Endothelial cell of umbilical vein (primary cell): ENCODE measurements at regions not wholly inside any gene's neighbourhood (a gene's known extent, or its start where the extent isn't known, plus 50 kb on each side); places are given as distances from the start of the nearest gene placed in this dataset.
"Not testable (repeated sequence)": the region's sequence is repeated elsewhere in the genome, so short reads cannot be mapped to it uniquely, and the experiment has no call there.

ENCODE experiments used
- BruUV-seq: library from RNA; stranded (reverse); fragments of 400-500 nt; replicated peaks from 2 replicates; lab custom pipeline; 2021; lab: Mats Ljungman, UMichigan
- CTCF ChIA-PET: fragments of 300-600, 350-600 bp; sonication (Branson Sonifier 250); formaldehyde crosslinking; loops from one replicate; lab custom pipeline; 2021; ENCODE audit warnings: antibody characterized with exemption, inconsistent platforms; lab: Charles Lee
- POLR2A ChIA-PET: fragments of 300-600, 350-600 bp; sonication (Branson Sonifier 250); formaldehyde crosslinking; loops from one replicate; lab custom pipeline; 2021; ENCODE audit warnings: antibody characterized with exemption, inconsistent platforms; lab: Charles Lee
- DNase-seq: peaks from one replicate; pipeline ENCODE4 v3.0.0-alpha.2; 2011; ENCODE audit warnings: low read depth, low spot score
- FAIRE-seq: peaks from 2 replicates; lab custom pipeline; 2011; peaks lifted over from hg19 to GRCh38; lab: Jason Lieb, UNC
- H2AFZ ChIP-seq: 2 replicates; pipeline ENCODE4 v1.6.0; 2012; ENCODE audit warnings: low read depth, low read length, control low read depth, inconsistent platforms
- H3K27ac ChIP-seq: 2 replicates; pipeline ENCODE4 v1.5.1; 2011; ENCODE audit warnings: low read depth, mild to moderate bottlenecking, control low read depth, low read length, moderate library complexity; ENCODE audit not compliant: insufficient read depth
- H3K27me3 ChIP-seq, 2 experiments: 2 replicates each; pipeline versions ENCODE4 v1.6.0 to v1.6.1; 2011; ENCODE audit warnings: low read length in 2 of 2, mixed read lengths in 1 of 2; ENCODE audit not compliant: control insufficient read depth in 2 of 2, insufficient read depth in 2 of 2
- H3K36me3 ChIP-seq, 2 experiments: 2 replicates in 1 of 2; 3 replicates in 1 of 2; pipeline ENCODE4 v1.5.1; 2011; ENCODE audit warnings: low read length in 2 of 2, mild to moderate bottlenecking in 1 of 2, moderate library complexity in 1 of 2; ENCODE audit not compliant: control insufficient read depth in 2 of 2, insufficient read depth in 2 of 2; ENCODE audit errors: extremely low read depth in 1 of 2
- H3K4me1 ChIP-seq: 3 replicates; pipeline ENCODE4 v1.5.1; 2011; ENCODE audit warnings: mild to moderate bottlenecking, low read length; ENCODE audit not compliant: control insufficient read depth, insufficient read depth; ENCODE audit errors: extremely low read depth
- H3K4me2 ChIP-seq: 2 replicates; pipeline ENCODE4 v1.6.1; 2011; ENCODE audit warnings: low read length, control low read depth, mixed read lengths; ENCODE audit not compliant: insufficient read depth
- H3K4me3 ChIP-seq, 3 experiments: fragments of 200-600 bp in 1 of 3; sonication (generic), shearing (Covaris generic) in 1 of 3; replicated peaks in 1 of 3; 2 replicates each; pipeline ENCODE4 v1.5.1; 2011 to 2016; ENCODE audit warnings: control low read depth in 3 of 3, low read length in 3 of 3, mild to moderate bottlenecking in 2 of 3, inconsistent platforms in 1 of 3, low read depth in 1 of 3, moderate library complexity in 1 of 3; ENCODE audit not compliant: insufficient read depth in 1 of 3
- H3K79me2 ChIP-seq: 2 replicates; pipeline ENCODE4 v1.6.0; 2012; ENCODE audit warnings: low read length, inconsistent platforms; ENCODE audit not compliant: control insufficient read depth, insufficient read depth
- H3K9ac ChIP-seq: replicated peaks from 2 replicates; pipeline ENCODE3; 2011; ENCODE audit warnings: low read length, control low read depth; ENCODE audit not compliant: insufficient read depth; ENCODE audit errors: extremely low read depth
- H3K9me1 ChIP-seq: replicated peaks from 3 replicates; pipeline ENCODE4 v1.6.0; 2011; ENCODE audit warnings: mild to moderate bottlenecking, low read length; ENCODE audit not compliant: control insufficient read depth, insufficient read depth; ENCODE audit errors: extremely low read depth
- H3K9me3 ChIP-seq: replicated peaks from 2 replicates; pipeline ENCODE4 v1.5.1; 2012; ENCODE audit warnings: low read length, inconsistent platforms; ENCODE audit not compliant: control insufficient read depth, insufficient read depth
- H4K20me1 ChIP-seq: replicated peaks from 2 replicates; pipeline ENCODE3; 2011; ENCODE audit warnings: mild to moderate bottlenecking, low read length; ENCODE audit not compliant: control insufficient read depth, insufficient read depth; ENCODE audit errors: extremely low read depth
- dilution Hi-C: fragments of 300-500 bp; cut with MboI; formaldehyde crosslinking; loops from one replicate; pipeline ENCODE4 v1.15.0; 2019; ENCODE audit warnings: low sequenced_read_pairs; ENCODE audit not compliant: extremely low pct_ligation_motif_present
- intact Hi-C: fragments of 100-400 bp; cut with micrococcal nuclease; formaldehyde crosslinking; loops from one replicate; pipeline ENCODE4 v1.10.0; 2022

DNA sequence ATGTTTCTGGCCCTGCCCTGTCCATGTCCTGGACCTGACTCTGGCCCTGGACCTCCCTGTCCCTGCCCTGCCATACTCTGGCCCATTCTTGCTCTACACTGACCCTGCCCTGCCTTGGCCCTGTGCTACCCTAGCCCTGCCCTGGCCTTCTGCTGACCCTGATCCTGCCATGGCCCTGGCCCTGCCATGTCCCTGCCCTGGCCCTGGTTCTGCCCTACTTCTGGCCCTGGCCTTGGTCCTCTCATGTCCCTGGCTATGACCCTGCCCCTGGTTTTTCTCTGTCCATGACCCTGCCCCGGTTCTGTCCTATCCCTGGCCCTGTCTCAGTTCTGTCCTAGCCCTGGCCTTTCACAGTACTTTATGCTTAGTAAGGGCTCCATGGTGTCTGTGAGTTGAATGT lies 234.5 kb downstream of the GOLGA6L6 start:
- CTCF ChIA-PET, BruUV-seq, H3K27me3 ChIP-seq, H3K9me1 ChIP-seq, H3K4me1 ChIP-seq, H3K36me3 ChIP-seq, H3K4me2 ChIP-seq, H3K79me2 ChIP-seq, POLR2A ChIA-PET, dilution Hi-C loops, H3K4me3 ChIP-seq, H4K20me1 ChIP-seq, H2AFZ ChIP-seq, FAIRE-seq, H3K9ac ChIP-seq, H3K27ac ChIP-seq, intact Hi-C loops, DNase-seq: not testable (repeated sequence)
- peaks cover 28% of the 10 kb centered on the region for H3K9me3 ChIP-seq

DNA sequence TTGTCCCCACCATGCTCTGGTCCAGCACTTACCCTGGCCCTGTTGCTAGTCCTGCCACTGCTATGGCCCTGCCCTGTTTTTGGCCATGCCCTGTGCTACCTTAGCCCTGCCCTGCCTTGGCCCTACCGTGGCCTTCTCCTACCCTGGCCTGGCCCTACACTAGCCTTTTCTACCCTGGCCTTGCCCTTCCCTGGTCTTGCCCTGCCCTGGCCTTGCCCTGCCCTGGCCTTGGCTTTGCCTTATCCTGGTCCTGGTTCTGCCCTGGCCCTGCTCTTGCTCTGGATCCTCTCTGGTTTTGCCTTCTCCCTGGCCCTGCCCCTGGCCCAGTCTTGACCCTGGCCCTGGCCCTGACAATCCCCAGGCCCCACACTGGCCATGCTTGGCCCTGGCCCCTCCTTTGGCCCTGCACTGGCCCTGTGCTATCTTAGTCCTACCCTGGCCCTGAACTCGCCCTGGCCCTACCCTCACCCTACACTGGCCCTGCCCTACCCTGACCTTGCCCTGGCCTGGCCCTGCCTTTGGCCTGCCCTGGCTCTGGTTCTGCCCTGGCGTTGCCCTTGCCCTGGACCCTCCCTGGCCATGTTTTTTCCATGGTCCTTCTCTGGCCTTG lies 235.0 kb downstream of the GOLGA6L6 start:
- H3K9ac ChIP-seq, H3K4me1 ChIP-seq, H3K4me2 ChIP-seq, intact Hi-C loops, H2AFZ ChIP-seq, H3K79me2 ChIP-seq, H3K4me3 ChIP-seq, BruUV-seq, H3K36me3 ChIP-seq, FAIRE-seq, DNase-seq, H3K27me3 ChIP-seq, POLR2A ChIA-PET, H3K9me1 ChIP-seq, H3K27ac ChIP-seq, H4K20me1 ChIP-seq, CTCF ChIA-PET, dilution Hi-C loops: not testable (repeated sequence)
- peaks cover 32% of the 10 kb centered on the region for H3K9me3 ChIP-seq

DNA sequence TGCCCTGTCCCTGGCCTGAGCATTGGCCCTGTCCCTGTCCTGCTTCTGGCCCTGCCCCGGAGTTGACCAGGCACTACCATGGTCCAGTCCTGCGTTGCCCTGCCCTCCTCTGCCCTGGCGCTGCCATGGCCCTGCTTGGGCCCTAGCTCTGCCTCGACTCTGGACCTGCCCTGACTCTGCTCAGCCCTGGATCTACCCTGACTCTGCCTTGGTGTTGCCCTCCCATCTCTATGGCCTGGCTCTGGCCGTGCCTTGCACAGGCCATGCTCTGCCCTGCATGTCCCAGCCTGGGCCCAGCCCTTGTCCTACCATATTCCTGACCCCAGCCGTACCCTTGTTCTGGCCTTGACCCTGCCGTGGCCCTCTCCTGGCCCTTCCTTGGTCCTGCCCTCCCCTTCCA lies 235.7 kb downstream of the GOLGA6L6 start:
- CTCF ChIA-PET, H3K4me2 ChIP-seq, POLR2A ChIA-PET, H3K79me2 ChIP-seq, FAIRE-seq, H3K27ac ChIP-seq, H3K9ac ChIP-seq, dilution Hi-C loops, H3K27me3 ChIP-seq, H3K4me3 ChIP-seq, intact Hi-C loops, H3K4me1 ChIP-seq, DNase-seq, BruUV-seq, H3K36me3 ChIP-seq, H4K20me1 ChIP-seq, H3K9me1 ChIP-seq, H2AFZ ChIP-seq: not testable (repeated sequence)
- H3K9me3 ChIP-seq: peaks cover 33% of the 10 kb centered on the region

DNA sequence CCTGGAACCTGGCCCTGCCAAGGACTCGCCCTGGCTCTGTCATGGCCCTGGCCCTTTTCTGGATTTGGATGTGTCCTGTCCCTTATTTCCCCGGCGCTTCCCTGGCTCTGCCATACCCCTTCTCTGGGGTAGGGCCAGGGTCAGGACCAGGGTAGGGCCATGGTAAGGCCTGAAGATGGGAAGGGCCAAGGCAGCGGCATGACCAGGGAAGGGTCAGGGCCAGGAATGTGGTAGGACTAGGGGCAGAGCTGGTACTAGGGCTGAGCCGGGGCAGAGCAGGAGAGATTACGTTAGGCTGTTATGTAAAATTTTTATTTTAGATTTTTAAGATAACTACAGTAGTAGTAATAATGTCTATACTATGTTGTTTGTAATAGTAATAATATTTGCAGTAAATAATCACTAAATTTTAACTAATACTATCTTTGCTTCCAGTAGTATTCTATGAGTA lies 236.6 kb downstream of the GOLGA6L6 start:
- CTCF ChIA-PET, H2AFZ ChIP-seq, BruUV-seq, POLR2A ChIA-PET, H3K27me3 ChIP-seq, H3K9me1 ChIP-seq, H3K4me3 ChIP-seq, DNase-seq, dilution Hi-C loops, H4K20me1 ChIP-seq, H3K79me2 ChIP-seq, H3K36me3 ChIP-seq, H3K9ac ChIP-seq, H3K4me1 ChIP-seq, FAIRE-seq, H3K4me2 ChIP-seq, H3K27ac ChIP-seq, intact Hi-C loops: not testable (repeated sequence)
- H3K9me3 ChIP-seq: peaks cover 32% of the 10 kb centered on the region
